T-cell (primary cell): ENCODE measurements at regions not wholly inside any gene's neighbourhood (a gene's known extent, or its start where the extent isn't known, plus 50 kb on each side); places are given as distances from the start of the nearest gene placed in this dataset.
A peak's percentile ranks its signal among the peaks of the same experiment; 100 is the strongest.
"Not testable (repeated sequence)": the region's sequence is repeated elsewhere in the genome, so short reads cannot be mapped to it uniquely, and the experiment has no call there.

Source experiments
- ATAC-seq, 4 experiments: fragments of 200-7000 bp in 3 of 4; fragments of 150-1000 bp in 1 of 4; cut with Tn5 transposase; replicated peaks in 1 of 4; 1 replicate in 3 of 4; 2 replicates in 1 of 4; pipeline ENCODE4 v1.10.0; 2021; ENCODE audit warnings: moderate library complexity in 3 of 4, mild to moderate bottlenecking in 2 of 4, moderate number of reproducible peaks in 1 of 4
- CTCF ChIA-PET, 2 donors: fragments of 300-600 bp; sonication (Branson Sonifier 250); formaldehyde crosslinking; loops; one replicate each; lab custom pipeline; 2022; ENCODE audit warnings: antibody characterized with exemption in 2 of 2; lab: Charles Lee
- POLR2A ChIA-PET, 2 donors: fragments of 300-600 bp; sonication (Branson Sonifier 250); formaldehyde crosslinking; loops; one replicate each; lab custom pipeline; 2022; ENCODE audit warnings: antibody characterized with exemption in 2 of 2; lab: Charles Lee
- DNase-seq, 35 experiments: peaks; one replicate each; pipeline versions ENCODE4 v3.0.0 to v3.0.0-alpha.2; 2013 to 2023
- H3K27ac ChIP-seq: one replicate; pipeline ENCODE4 v1.5.1; 2013; ENCODE audit warnings: low read length
- H3K27me3 ChIP-seq, 2 experiments: replicated peaks in 1 of 2; 1 replicate in 1 of 2; 2 replicates in 1 of 2; pipeline versions ENCODE4 v1.6.1 to v1.7.0; 2013; ENCODE audit warnings: low read length in 1 of 2, mixed read lengths in 1 of 2; ENCODE audit not compliant: control insufficient read depth in 2 of 2, insufficient read depth in 2 of 2; ENCODE audit errors: extremely low read depth in 1 of 2
- H3K36me3 ChIP-seq, 2 donors: 1 replicate in 1 of 2; 2 replicates in 1 of 2; pipeline versions ENCODE4 v1.6.1 to v1.7.0; 2013; ENCODE audit warnings: low read length in 1 of 2; ENCODE audit not compliant: control insufficient read depth in 2 of 2, insufficient read depth in 1 of 2; ENCODE audit errors: extremely low read depth in 1 of 2
- H3K4me1 ChIP-seq, 2 experiments: 1 replicate in 1 of 2; 2 replicates in 1 of 2; pipeline versions ENCODE4 v1.6.1 to v1.7.0; 2013; ENCODE audit warnings: low read length in 2 of 2, mixed read lengths in 1 of 2; ENCODE audit not compliant: insufficient read depth in 2 of 2, control insufficient read depth in 1 of 2; ENCODE audit errors: extremely low read depth in 1 of 2
- H3K4me3 ChIP-seq, 2 donors: 1 replicate in 1 of 2; 2 replicates in 1 of 2; pipeline versions ENCODE4 v1.5.1 to v1.7.0; 2013; ENCODE audit warnings: mild to moderate bottlenecking in 2 of 2, low read length in 1 of 2, moderate library complexity in 1 of 2; ENCODE audit not compliant: control insufficient read depth in 1 of 2; ENCODE audit errors: extremely low read depth in 1 of 2
- H3K9me3 ChIP-seq: 2 replicates; pipeline ENCODE4 v1.7.0; 2013
- H3K27ac Mint-ChIP-seq, 2 donors: one replicate each; pipeline ENCODE4 v1.8.0; 2020 to 2021; ENCODE audit warnings: mild to moderate bottlenecking in 2 of 2, mixed read lengths in 2 of 2
- H3K27me3 Mint-ChIP-seq, 2 donors: one replicate each; pipeline ENCODE4 v1.8.0; 2021 to 2022; ENCODE audit warnings: mixed read lengths in 2 of 2
- H3K36me3 Mint-ChIP-seq: one replicate; pipeline ENCODE4 v1.8.0; 2021; ENCODE audit warnings: mixed read lengths
- H3K4me1 Mint-ChIP-seq, 3 donors: one replicate each; pipeline ENCODE4 v1.8.0; 2020 to 2022; ENCODE audit warnings: mixed read lengths in 3 of 3, mild to moderate bottlenecking in 1 of 3
- H3K4me3 Mint-ChIP-seq, 3 donors: one replicate each; pipeline ENCODE4 v1.8.0; 2020 to 2022; ENCODE audit warnings: mild to moderate bottlenecking in 3 of 3, mixed read lengths in 3 of 3, moderate library complexity in 3 of 3
- H3K9me3 Mint-ChIP-seq, 3 donors: one replicate each; pipeline ENCODE4 v1.8.0; 2020 to 2022; ENCODE audit warnings: mixed read lengths in 3 of 3
- WGBS: methylation state at CpG from one replicate; pipeline ENCODE4 v1.1.5; 2013; ENCODE audit warnings: missing lambda C conversion rate; ENCODE audit not compliant: insufficient coverage; 5-methylcytosine and 5-hydroxymethylcytosine counted together

DNA sequence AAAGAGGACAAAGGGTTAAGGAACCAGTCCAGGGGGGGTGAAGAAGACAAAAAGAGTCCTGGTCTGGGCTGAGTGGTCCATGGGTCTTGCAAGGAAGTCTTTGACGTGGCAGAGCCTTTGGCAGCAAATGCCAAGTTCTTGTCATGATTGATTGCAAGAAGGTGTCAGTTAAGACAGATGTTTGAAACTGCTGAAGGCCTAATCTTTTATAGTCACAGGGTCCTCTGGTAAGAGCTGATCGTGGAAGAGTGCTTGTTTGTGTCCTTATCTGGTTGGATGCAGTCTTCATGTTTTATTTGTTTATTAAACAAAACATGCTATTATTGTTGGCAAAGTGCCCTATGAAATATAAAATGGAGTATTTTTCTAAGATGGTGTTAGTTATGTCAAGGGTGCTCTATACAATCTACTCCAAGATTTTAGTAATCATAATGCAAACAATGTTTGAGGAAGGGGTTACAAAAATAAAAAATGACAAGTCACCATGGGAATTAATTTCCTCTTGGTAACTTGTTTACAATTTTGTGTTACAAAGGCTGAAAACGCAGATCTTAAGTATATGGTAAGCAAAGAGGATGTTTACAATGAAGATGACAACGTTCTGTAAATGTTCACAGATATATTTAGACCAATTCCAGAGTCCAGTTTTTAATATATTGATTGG is 85.9 kb downstream of the MAGED4 start:
- no peak overlapping the region for H3K27ac Mint-ChIP-seq
- H3K9me3 ChIP-seq: no peaks in the 10 kb centered on the region
- H3K36me3 ChIP-seq: no peaks in the 10 kb centered on the region
- ChIA-PET CTCF (no interaction called here), POLR2A (no interaction called here)
- H3K4me1 ChIP-seq: no peaks in the 10 kb centered on the region
- H3K27me3 ChIP-seq: no peaks in the 10 kb centered on the region
- DNase-seq (no peak), ATAC-seq (no peak)
- no peak overlapping the region for H3K4me3 Mint-ChIP-seq
- no peak overlapping the region for H3K4me3 ChIP-seq
- no peaks in the 10 kb centered on the region for H3K4me1 Mint-ChIP-seq
- H3K36me3 Mint-ChIP-seq: no peaks in the 10 kb centered on the region
- H3K9me3 Mint-ChIP-seq: no peaks in the 10 kb centered on the region
- no CpG with 5 or more reads among the region's 4 CpGs for WGBS
- H3K27me3 Mint-ChIP-seq: peaks cover 6 to 41% of the 10 kb centered on the region in 2 donors
- H3K27ac ChIP-seq: no peak overlapping the region

DNA sequence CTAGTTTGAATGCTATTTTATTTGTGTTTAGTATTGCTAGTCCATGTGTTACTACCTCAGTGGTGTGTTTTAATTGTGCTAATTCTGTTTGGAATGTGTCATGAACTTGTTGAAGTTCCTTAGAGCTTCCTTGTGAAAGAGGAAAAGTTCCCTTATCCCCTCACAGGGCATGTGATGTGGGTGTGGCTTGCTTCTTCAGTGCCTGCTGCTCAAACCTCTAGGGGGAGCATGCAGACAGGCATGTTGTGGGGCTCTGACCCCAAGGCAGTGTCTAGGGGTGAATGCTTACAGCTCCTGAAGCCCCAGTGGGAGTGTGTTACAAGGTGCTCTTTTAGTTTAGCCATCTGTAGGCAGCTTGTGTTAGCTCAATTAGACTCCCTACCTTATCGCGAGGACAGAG is 86.5 kb downstream of the MAGED4 start:
- Histone ChIP-seq H3K4me1 (no peaks in the 10 kb centered on the region), H3K36me3 (no peaks in the 10 kb centered on the region), H3K27me3 (no peaks in the 10 kb centered on the region), H3K4me3 (no peak overlapping the region), H3K27ac (no peak overlapping the region), H3K9me3 (no peaks in the 10 kb centered on the region)
- ChIA-PET CTCF (no interaction called here), POLR2A (no interaction called here)
- no CpG with 5 or more reads among the region's 2 CpGs for WGBS
- Mint-ChIP-seq H3K4me3 (no peak overlapping the region), H3K27me3 (peaks cover 8 to 36% of the 10 kb centered on the region in 2 donors), H3K9me3 (no peaks in the 10 kb centered on the region), H3K4me1 (no peaks in the 10 kb centered on the region), H3K27ac (no peak overlapping the region), H3K36me3 (no peaks in the 10 kb centered on the region)
- ATAC-seq (no peak), DNase-seq (peak in 1 of 35 experiments; percentile 2)

DNA sequence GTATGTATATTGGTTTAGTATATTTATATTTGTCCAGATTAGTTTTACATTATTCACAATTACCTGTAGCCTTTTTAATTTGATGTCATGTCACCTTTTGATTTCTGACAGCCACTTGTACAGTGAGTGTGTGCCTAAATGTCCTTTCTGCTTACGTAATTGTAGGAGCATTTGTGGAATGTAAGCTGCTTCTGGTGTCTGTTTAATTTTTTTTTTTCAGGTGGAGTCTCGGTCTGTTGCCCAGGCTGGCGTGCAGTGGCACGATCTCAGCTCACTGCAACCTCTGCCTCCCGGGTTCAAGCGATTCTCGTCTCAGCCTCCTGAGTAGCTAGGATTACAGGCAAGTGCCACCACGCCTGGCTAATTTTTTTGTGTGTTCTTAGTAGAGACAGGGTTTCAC is 91.2 kb upstream of the XAGE2 start:
- Mint-ChIP-seq H3K36me3 (no peaks in the 10 kb centered on the region), H3K27ac (no peak overlapping the region), H3K4me1 (no peaks in the 10 kb centered on the region), H3K27me3 (peaks cover 10 to 43% of the 10 kb centered on the region in 2 donors), H3K9me3 (peaks cover 0 to 3% (median 3%) of the 10 kb centered on the region in 3 donors), H3K4me3 (no peak overlapping the region)
- Histone ChIP-seq H3K4me3 (no peak overlapping the region), H3K9me3 (no peaks in the 10 kb centered on the region), H3K4me1 (no peaks in the 10 kb centered on the region), H3K27ac (no peak overlapping the region), H3K36me3 (no peaks in the 10 kb centered on the region), H3K27me3 (peaks cover 0 to 2% of the 10 kb centered on the region in 2 experiments)
- DNase-seq (no peak), ATAC-seq (no peak)
- ChIA-PET CTCF (interaction anchor here in 1 of 2 donors (0.5 kb wide), 1 partner anchor 772 kb away, joined by 10 read pairs; no protein-coding TSS in a partner anchor), POLR2A (no interaction called here)
- 33% methylated on average over 1 of the region's 8 CpGs for WGBS

DNA sequence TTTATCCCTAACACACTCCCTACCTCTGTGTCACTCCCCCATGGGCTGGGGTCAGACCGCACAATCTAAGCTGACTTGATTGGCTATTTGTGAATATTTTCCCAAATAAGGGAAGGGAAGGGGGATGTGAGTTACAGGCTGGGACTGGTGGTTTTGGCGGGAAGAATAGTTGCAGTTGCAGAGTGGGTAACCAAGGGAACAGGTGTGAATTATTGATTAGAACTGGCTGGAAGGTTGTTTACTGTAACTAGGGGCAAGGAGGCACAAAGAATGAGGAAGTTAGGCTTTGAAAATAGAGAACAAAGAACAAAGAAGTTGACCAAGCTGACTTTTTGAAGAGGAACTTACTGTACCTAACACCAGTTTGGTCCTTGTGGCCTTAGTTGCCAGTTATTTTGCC is 88.0 kb upstream of the XAGE2 start:
- H3K4me1 Mint-ChIP-seq: no peaks in the 10 kb centered on the region
- H3K9me3 Mint-ChIP-seq: peaks cover 0 to 3% (median 3%) of the 10 kb centered on the region in 3 donors
- no peak overlapping the region for H3K27ac Mint-ChIP-seq
- no peak overlapping the region for H3K4me3 ChIP-seq
- DNase-seq: no peak
- ChIA-PET POLR2A (no interaction called here), CTCF (no interaction called here)
- peaks cover 0 to 10% of the 10 kb centered on the region in 2 experiments for H3K27me3 ChIP-seq
- ATAC-seq: no peak
- no peaks in the 10 kb centered on the region for H3K4me1 ChIP-seq
- no peak overlapping the region for H3K27ac ChIP-seq
- no peak overlapping the region for H3K4me3 Mint-ChIP-seq
- peaks cover 2 to 40% of the 10 kb centered on the region in 2 donors for H3K27me3 Mint-ChIP-seq
- 63% methylated on average over 1 of the region's 2 CpGs for WGBS
- H3K36me3 ChIP-seq: no peaks in the 10 kb centered on the region
- no peaks in the 10 kb centered on the region for H3K36me3 Mint-ChIP-seq
- H3K9me3 ChIP-seq: no peaks in the 10 kb centered on the region

DNA sequence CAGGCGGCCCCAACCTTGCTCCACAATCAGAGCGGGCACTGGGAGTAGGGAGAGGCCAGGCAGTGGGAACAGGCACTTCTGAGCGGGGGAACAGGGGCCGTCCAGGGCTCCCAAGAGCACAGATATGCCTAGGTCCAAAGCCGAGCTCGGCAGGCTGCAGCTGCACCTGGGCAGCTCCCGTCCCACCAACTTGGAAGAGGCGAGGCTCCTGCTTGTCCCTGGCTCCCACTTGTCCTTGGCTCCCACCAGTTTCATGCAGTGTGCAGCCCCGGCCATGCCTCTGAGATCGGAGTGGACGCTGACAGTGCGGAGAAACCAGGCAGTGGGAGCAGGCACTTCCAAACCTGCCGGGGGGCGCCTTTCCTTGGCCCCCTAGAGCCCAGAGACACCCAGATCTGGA is 84.0 kb upstream of the XAGE2 start:
- Mint-ChIP-seq H3K4me1 (no peaks in the 10 kb centered on the region), H3K36me3 (no peaks in the 10 kb centered on the region), H3K27ac (no peak overlapping the region), H3K9me3 (peaks cover 0 to 5% (median 3%) of the 10 kb centered on the region in 3 donors), H3K4me3 (no peak overlapping the region), H3K27me3 (peaks cover 4 to 39% of the 10 kb centered on the region in 2 donors)
- ChIA-PET POLR2A (no interaction called here), CTCF (no interaction called here)
- Histone ChIP-seq H3K4me3 (no peak overlapping the region), H3K27ac (no peak overlapping the region), H3K9me3 (no peaks in the 10 kb centered on the region), H3K4me1 (no peaks in the 10 kb centered on the region), H3K36me3 (no peaks in the 10 kb centered on the region), H3K27me3 (peaks cover 0 to 10% of the 10 kb centered on the region in 2 experiments)
- 87% methylated on average over 10 of the region's 14 CpGs for WGBS
- DNase-seq (no peak), ATAC-seq (no peak)

- H3K4me1 ChIP-seq, CTCF ChIA-PET, H3K9me3 Mint-ChIP-seq, ATAC-seq, H3K27ac Mint-ChIP-seq, H3K36me3 Mint-ChIP-seq, H3K27me3 ChIP-seq, H3K27ac ChIP-seq, POLR2A ChIA-PET, H3K9me3 ChIP-seq, H3K4me3 ChIP-seq, H3K4me3 Mint-ChIP-seq, H3K36me3 ChIP-seq, H3K4me1 Mint-ChIP-seq, DNase-seq: not testable (repeated sequence)
- no CpG with 5 or more reads among the region's 6 CpGs for WGBS
- H3K27me3 Mint-ChIP-seq: peaks cover 0 to 21% of the 10 kb centered on the region in 2 donors
These were observed 69.9 kb upstream of the XAGE2 start for GRCh38 chrX:52298968-52299367.
